HFFc6 (cell line): ENCODE measurements at regions not wholly inside any gene's neighbourhood (a gene's known extent, or its start where the extent isn't known, plus 50 kb on each side); places are given as distances from the start of the nearest gene placed in this dataset.

Source experiments
- DNase-seq: peaks from one replicate; pipeline ENCODE4 v3.0.0-alpha.2; 2018
- H3K27ac Mint-ChIP-seq: 2 replicates; pipeline ENCODE4 v1.8.0; 2020; ENCODE audit warnings: mild to moderate bottlenecking, mixed read lengths
- H3K27me3 Mint-ChIP-seq: 2 replicates; pipeline ENCODE4 v1.8.0; 2021; ENCODE audit warnings: mild to moderate bottlenecking, moderate library complexity, mixed read lengths; ENCODE audit not compliant: insufficient read depth
- H3K36me3 Mint-ChIP-seq: 2 replicates; pipeline ENCODE4 v1.8.0; 2021; ENCODE audit warnings: low read depth, mixed read lengths
- H3K4me1 Mint-ChIP-seq: 2 replicates; pipeline ENCODE4 v1.8.0; 2020; ENCODE audit warnings: low read depth, mixed read lengths
- H3K4me3 Mint-ChIP-seq: 2 replicates; pipeline ENCODE4 v1.8.0; 2020; ENCODE audit warnings: mild to moderate bottlenecking, moderate library complexity, mixed read lengths
- H3K9me3 Mint-ChIP-seq: 2 replicates; pipeline ENCODE4 v1.8.0; 2020; ENCODE audit warnings: mild to moderate bottlenecking, mixed read lengths
- CTCF ChIP-seq: fragments of 200-600 bp; sonication (generic); IDR thresholded peaks from 2 replicates; pipeline ENCODE4 v1.5.0; 2021; ENCODE audit warnings: antibody characterized with exemption, mild to moderate bottlenecking

- peaks cover 38% of the 10 kb centered on the region for H3K9me3 Mint-ChIP-seq
- H3K4me3 Mint-ChIP-seq = no peak overlapping the region
- no peaks in the 10 kb centered on the region for H3K27me3 Mint-ChIP-seq
- DNase-seq = no peak
- TF ChIP-seq CTCF = no peak
- H3K27ac Mint-ChIP-seq = no peak overlapping the region
- no peaks in the 10 kb centered on the region for H3K4me1 Mint-ChIP-seq
- H3K36me3 Mint-ChIP-seq = no peaks in the 10 kb centered on the region
Observed at GRCh38 chr5:5781335-5781734, 358.9 kb downstream of the ICE1 start.

- Mint-ChIP-seq H3K27me3 (no peaks in the 10 kb centered on the region), H3K9me3 (peaks cover 38% of the 10 kb centered on the region), H3K4me3 (no peak overlapping the region), H3K4me1 (no peaks in the 10 kb centered on the region), H3K27ac (no peak overlapping the region), H3K36me3 (no peaks in the 10 kb centered on the region; the same call in 1 of the 2 replicates)
- no peak for DNase-seq
- TF ChIP-seq CTCF = no peak
Observed at GRCh38 chr5:5780253-5780652, 357.8 kb downstream of the ICE1 start.

DNA sequence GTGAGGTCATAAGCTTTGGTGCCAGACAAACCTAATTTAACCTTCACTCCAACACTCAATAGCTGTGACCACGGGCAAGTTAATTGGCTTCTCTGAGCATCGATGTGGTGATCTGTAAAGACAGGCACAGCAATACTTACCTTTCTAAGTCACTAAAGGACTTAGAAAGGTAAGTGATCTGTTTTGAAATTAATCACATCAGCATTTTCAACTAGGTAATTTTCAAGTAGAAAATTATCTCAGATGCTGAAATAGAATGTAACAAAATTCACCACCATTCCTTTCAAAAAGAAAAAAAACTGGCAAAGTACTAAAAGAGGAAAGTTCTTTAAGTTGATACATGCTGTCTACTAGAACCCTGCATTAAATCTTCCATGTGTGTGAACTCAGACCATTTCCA is 354.5 kb downstream of the ICE1 start:
- TF ChIP-seq CTCF = no peak
- Mint-ChIP-seq H3K36me3 (no peaks in the 10 kb centered on the region; the same call in 1 of the 2 replicates), H3K27ac (no peak overlapping the region), H3K4me3 (no peak overlapping the region), H3K9me3 (peaks cover 56% of the 10 kb centered on the region), H3K4me1 (no peaks in the 10 kb centered on the region), H3K27me3 (no peaks in the 10 kb centered on the region)
- no peak for DNase-seq

- no peaks in the 10 kb centered on the region; the same call in 1 of the 2 replicates for H3K36me3 Mint-ChIP-seq
- no peak overlapping the region for H3K27ac Mint-ChIP-seq
- peaks cover 68% of the 10 kb centered on the region for H3K9me3 Mint-ChIP-seq
- no peak for TF ChIP-seq CTCF
- no peaks in the 10 kb centered on the region for H3K27me3 Mint-ChIP-seq
- no peak for DNase-seq
- H3K4me3 Mint-ChIP-seq = no peak overlapping the region
- H3K4me1 Mint-ChIP-seq = no peaks in the 10 kb centered on the region
Observed at GRCh38 chr5:5772202-5772601, 349.7 kb downstream of the ICE1 start.

DNA sequence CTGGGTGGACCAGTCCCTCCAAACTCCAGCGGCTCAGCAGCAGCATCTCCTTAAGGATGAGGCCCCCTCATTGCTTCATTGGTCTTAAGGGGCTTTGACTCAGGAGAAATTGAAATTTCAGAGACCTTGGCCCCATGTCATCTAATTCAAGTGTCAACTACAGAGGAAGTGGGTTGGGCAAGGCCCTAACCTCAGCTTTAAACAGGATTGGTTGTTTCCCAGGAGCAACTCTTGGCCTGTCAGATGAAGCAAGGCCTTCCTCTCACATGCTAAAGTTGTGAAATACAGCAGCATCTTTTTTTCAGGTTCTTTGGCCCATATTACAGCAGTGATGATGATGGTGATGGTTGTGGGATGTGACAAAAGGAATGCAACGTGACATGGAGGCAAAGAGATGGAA is 348.3 kb downstream of the ICE1 start:
- DNase-seq = no peak
- H3K27me3 Mint-ChIP-seq = no peaks in the 10 kb centered on the region
- no peaks in the 10 kb centered on the region; the same call in 1 of the 2 replicates for H3K36me3 Mint-ChIP-seq
- H3K27ac Mint-ChIP-seq = no peak overlapping the region
- no peaks in the 10 kb centered on the region for H3K4me1 Mint-ChIP-seq
- H3K9me3 Mint-ChIP-seq = peaks cover 67% of the 10 kb centered on the region
- no peak for TF ChIP-seq CTCF
- no peak overlapping the region for H3K4me3 Mint-ChIP-seq
